ENCODE measurements at regions not wholly inside any gene's neighbourhood (a gene's known extent, or its start where the extent isn't known, plus 50 kb on each side); places are given as distances from the start of the nearest gene placed in this dataset.

- TF ChIP-seq ZFX (IDR thresholded peaks at IDR 0.05; ENCODE audit: borderline replicate concordance) (no peak), CTCF (IDR thresholded peaks at IDR 0.05) (no peak)
- H3K27ac ChIP-seq, result no peak overlapping the region
Observed at GRCh38 chr2:239692362-239692851, 291.6 kb upstream of the HDAC4 start.

- TF ChIP-seq CTCF (IDR thresholded peaks at IDR 0.05) (no peak), ZFX (IDR thresholded peaks at IDR 0.05; ENCODE audit: borderline replicate concordance) (no peak)
- no peak overlapping the region for H3K27ac ChIP-seq
Observed at GRCh38 chr2:239691720-239692119, 290.9 kb upstream of the HDAC4 start.

DNA sequence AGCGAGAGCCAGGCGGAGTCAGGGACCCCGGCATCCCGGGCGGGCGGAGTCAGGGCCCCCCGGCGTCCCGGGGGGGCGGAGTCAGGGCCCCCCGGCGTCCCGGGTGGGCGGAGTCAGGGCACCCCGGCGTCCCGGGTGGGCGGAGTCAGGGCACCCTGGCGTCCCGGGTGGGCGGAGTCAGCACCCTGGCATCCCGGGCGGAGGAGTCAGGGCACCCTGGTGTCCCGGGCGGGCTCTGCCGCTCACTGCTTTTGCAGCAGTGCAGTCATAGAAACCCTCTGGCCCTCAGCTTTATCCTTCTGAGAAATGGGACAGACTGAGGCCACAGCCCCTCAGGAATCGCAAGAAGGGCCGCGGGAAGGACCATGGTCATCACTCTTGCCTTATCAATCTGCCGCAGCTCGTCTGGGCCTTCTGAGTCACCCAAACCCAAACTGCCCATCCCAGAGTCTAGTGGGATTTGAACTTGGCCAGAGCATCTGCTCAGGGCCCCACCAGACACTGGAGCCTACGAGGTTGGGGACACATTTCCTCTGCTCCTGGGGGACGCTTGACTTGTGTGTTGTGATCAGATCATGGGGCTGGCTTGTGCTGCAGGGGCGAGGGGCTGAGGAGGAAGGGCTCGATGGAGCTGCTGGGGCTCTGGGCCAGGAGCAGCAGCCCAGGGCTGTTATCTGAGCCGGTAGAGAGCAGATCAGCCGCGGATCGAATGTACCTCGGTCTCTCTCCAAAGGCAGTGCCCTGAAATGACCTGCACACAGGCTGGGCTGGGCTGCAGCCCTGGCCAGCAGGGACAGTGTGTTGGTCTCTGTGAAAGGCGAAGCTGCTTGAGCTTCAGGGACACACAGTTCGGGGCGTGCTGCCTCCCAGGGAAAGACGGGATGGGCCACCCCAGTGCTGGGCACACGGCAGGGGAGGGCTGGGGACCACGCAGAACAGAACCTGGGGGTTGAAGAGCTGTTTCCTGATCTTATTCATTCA, 290.1 kb upstream of the HDAC4 start:
- TF ChIP-seq ZFX (IDR thresholded peaks at IDR 0.05; ENCODE audit: borderline replicate concordance) (no peak), CTCF (IDR thresholded peaks at IDR 0.05) (no peak)
- no peak overlapping the region for H3K27ac ChIP-seq

- TF ChIP-seq ZFX (IDR thresholded peaks at IDR 0.05; ENCODE audit: borderline replicate concordance) (no peak), CTCF (IDR thresholded peaks at IDR 0.05) (no peak)
- no peak overlapping the region for H3K27ac ChIP-seq
Observed at GRCh38 chr2:239689985-239690384, 289.2 kb upstream of the HDAC4 start.

DNA sequence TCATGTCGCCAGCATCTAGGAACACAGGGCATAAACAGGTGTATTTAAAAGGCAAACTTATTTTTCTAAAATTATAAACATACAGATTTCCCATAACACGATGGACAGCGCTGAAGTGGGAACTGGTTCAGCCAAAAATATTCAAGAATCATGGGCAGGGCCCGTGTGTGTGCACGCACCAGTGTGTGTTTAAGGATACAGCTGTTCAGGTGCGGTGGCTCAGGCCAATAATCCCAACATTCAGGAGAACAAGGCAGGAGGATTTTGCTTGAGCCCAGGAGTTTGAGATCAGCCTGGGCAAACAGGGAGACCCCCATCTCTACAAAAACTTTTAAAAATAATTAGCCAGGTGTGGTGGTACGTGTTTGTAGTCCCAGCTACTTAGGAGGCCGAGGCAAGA, 288.6 kb upstream of the HDAC4 start:
- TF ChIP-seq ZFX (IDR thresholded peaks at IDR 0.05; ENCODE audit: borderline replicate concordance) (no peak), CTCF (IDR thresholded peaks at IDR 0.05) (no peak)

GRCh38 chr2:239688840-239689239, 288.0 kb upstream of the HDAC4 start:
- TF ChIP-seq CTCF (IDR thresholded peaks at IDR 0.05) (no peak), ZFX (IDR thresholded peaks at IDR 0.05; ENCODE audit: borderline replicate concordance) (no peak)
- H3K27ac ChIP-seq, result no peak overlapping the region

More for the DNA sequence above, 288.6 kb upstream of the HDAC4 start:
- no peak overlapping the region for H3K27ac ChIP-seq

DNA sequence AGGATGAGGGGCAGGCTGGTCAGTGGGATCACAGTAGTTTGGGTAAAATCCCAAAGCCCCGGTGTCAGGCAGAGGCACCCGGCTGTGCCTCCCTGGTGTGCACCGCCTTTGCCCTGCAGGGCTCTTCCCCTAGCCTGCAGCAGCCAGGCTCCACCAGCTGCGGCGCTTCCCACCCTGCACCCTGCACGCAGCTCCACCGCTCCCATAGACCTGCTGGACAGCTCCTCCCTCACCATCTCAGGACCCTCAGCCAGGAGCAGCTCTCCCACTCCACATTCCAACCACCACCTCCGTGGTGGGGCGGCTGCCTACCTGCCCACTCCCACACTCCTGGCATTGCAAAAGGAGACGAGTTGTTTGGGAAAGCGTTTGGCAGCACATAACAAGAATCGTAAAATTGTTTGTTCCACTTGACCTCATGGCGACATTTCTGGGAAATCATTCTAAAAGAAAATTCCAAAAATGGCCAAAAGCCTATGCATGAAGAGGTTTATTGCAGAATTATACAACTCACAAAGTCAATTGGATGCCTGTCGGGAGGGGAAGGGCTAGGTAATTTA, 287.4 kb upstream of the HDAC4 start:
- no peak for TF ChIP-seq ZFX (IDR thresholded peaks at IDR 0.05; ENCODE audit: borderline replicate concordance)
- TF ChIP-seq CTCF (IDR thresholded peaks at IDR 0.05), result no peak
- no peak overlapping the region for H3K27ac ChIP-seq

Data from 22Rv1 (cell line).